HG02943 (cell line): ENCODE measurements at regions not wholly inside any gene's neighbourhood (a gene's known extent, or its start where the extent isn't known, plus 50 kb on each side); places are given as distances from the start of the nearest gene placed in this dataset.

Experiments used
- ATAC-seq: cut with Tn5 transposase; IDR thresholded peaks from one replicate; pipeline ENCODE4 v1.9.1; 2021; ENCODE audit warnings: mild to moderate bottlenecking, low read depth, moderate library complexity; ENCODE audit not compliant: unreplicated experiment

GRCh38 chr1:56321150-56321490 lies 258.2 kb downstream of the PLPP3 start:
- no peak for ATAC-seq

GRCh38 chr1:56320464-56321149 lies 258.8 kb downstream of the PLPP3 start:
- ATAC-seq = no peak

DNA sequence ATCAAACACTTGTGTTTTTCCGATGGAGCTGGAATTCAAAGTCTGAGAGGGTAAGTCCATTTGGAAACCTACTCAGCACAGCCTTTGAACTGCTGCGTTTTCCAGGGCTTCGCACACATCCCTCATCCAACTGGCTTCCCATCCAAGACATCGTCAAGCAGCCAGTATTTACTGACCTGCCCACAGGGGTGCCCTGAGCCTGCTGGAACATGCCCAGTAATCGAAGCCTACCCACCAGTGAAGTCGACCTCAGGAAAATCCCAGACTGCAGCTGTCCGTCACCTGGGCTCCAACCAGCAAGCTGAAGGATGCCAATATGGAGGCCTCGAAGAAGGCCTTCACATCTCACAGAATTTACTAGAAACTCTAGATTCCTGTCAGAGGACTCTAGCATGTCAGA lies 261.6 kb downstream of the PLPP3 start:
- ATAC-seq = no peak

GRCh38 chr1:56315293-56315942 lies 263.9 kb downstream of the PLPP3 start:
- no peak for ATAC-seq

DNA sequence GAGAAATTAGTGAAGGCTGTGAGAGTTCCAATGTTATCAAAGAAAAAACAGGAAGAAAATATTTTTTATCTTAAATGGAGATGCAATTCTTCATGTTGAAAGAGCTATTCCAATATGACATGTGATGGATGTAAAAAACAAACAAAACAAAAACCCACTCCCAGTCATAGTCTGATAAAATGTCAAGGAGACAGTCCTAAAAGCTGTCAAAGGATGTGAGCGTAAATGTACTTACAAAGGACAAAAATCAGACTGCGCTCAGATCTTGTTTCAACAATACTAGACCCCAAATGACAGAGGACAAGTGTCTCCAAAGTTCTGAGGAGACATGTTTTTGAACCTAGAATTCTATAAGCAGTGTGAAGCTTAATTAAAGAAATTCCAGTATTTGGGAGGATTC lies 265.8 kb downstream of the PLPP3 start:
- no peak for ATAC-seq

GRCh38 chr1:56311766-56312165 lies 267.6 kb downstream of the PLPP3 start:
- ATAC-seq = no peak

DNA sequence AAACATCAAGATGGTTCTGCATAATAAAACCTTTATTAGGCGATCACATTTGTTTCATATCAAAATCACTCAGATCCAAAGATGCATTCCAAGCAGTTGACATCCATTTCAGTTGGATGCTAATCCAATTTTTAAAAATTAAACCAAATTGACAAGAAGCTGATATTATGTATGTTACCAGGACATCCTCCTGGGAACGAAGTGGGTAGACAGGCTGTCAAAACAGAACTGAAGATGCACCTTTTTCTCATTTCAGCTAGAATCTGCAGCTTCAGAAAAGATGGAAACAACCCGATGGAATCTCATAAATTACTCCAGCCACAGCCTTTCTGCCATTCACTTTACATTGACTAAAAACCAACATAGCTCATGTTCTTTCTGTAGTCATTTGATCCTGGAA lies 268.4 kb downstream of the PLPP3 start:
- no peak for ATAC-seq

DNA sequence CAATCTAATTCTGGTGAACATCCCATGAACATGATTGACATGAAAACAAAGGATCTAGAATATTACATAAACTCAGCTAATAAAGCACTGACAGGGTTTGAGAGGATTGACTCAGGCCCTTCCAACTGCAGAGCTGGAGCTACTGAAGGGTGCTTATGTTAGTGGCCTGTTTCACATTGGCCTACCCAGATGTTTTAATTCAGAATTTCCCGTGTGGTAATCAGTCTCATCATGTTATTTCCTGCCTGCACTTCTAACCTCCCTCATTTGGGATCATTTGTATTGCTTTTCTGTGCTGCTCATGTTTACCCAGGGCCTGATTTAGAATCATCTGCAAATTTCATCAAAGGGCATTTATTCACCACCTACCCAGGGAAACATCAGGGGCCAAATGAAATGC lies 270.3 kb downstream of the PLPP3 start:
- ATAC-seq = no peak

- ATAC-seq = no peak
Measured at GRCh38 chr1:56304975-56305374, 274.4 kb downstream of the PLPP3 start.

- ATAC-seq = no peak
Measured at GRCh38 chr1:56303805-56304204, 275.6 kb downstream of the PLPP3 start.

DNA sequence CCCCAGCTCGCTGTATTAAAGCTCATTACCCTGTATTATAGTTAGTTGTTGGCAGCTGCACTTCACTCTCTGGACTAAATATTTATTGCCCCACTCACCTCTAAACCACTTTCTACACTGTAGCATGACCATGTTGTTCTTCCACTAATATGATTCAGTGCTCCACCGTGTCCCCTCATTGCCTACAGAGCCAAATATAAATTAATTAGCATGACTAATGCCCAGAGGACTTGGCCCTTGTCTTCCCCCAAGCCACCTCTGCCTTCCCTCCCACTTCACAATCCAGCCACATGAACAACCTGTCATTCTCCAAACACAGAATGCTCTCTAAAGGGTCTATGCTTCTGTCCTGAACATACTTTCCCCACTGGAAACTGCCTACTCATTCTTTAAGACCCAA lies 276.5 kb downstream of the PLPP3 start:
- ATAC-seq = no peak

DNA sequence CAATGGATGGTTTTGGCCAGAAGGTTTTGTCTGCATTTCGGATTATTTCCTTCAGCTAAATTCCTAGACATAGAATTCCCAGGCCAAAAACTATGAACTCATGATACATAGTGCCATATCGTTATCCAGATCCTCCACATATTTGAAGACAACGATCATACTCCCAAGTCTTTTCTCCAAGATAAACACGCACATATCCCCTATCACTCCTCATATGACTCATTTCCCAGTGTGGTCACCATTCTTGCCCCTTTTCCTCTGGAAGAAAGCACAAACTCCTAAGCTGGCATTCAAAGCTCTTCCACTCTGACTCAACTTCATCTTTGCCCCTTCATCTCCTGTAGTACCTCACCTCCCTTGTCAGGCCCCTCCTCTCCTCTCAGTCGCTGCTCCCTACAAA lies 277.6 kb downstream of the PLPP3 start:
- ATAC-seq = no peak

DNA sequence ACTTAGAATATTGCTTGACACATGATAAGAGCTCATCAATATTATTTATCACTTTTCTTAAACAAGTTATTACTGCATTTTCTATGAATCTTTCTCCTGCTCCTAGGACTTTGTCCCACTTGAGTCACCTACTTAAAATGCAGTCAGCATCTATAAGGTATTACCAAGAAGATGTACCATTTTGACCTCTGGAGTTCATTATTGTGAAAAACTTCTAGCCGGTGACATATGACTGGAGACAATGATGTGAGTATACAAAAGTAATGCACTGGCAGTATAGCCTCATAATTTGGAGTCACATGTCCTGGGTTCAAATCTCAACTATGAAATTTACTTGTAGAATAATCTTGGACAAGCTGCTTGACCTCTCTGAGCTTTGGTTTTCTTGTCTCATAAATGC lies 278.5 kb downstream of the PLPP3 start:
- no peak for ATAC-seq

DNA sequence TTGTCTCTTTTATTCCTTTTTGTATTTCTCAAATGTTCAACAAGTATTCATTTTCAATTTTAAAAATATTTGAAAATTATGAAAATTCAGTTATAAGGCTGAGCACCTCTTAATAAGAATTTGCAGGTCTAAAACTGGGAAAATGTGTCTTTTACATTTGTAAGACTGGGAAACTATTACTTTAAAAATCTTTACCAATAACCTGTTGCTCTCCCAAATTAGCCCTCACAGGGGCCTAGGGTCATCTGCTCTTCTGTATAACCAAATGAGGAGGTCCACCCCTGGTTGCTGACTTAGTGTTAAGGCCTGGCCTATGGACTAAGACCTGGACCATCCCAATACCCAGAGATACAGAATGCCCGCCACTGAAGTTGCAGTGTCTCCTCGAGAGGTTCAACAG lies 280.5 kb downstream of the PLPP3 start:
- ATAC-seq = no peak

DNA sequence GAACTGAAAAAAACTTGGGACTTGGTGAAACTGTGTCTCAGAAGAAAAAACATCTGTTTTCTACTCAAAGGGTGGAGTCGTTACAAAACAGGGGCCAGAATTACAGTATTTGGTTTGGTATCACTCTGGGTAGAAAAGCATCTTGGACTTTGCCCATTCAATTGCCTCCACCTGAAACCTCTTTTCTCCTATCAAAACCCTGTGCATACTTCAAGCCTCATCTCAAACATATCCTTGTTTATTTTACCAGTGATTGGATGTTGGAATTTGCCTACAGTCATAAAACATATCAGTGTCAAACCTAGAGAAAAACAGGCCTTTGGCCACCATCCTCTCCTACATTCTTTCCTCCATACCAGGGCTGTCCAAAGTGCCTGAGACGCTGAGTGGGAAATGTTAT lies 281.5 kb downstream of the PLPP3 start:
- ATAC-seq = no peak

DNA sequence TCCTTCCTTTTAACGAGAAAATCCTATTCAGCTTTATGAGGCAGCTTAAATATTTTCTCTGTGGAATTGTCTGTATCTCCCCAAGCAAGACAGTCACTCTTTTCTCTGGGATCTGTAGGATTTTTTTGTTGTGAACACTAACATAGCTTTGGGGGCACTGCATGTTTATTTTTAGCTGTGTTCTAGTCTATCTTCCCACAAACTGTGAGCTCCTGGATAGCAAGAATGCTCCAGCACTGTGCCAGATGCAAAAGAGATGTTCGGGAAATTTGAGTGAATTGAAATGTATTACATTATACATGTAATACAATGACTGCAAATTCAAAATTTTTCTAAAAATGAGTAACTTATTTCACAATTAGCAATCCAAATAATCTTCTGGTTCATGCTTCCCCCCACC lies 282.2 kb downstream of the PLPP3 start:
- ATAC-seq = no peak

DNA sequence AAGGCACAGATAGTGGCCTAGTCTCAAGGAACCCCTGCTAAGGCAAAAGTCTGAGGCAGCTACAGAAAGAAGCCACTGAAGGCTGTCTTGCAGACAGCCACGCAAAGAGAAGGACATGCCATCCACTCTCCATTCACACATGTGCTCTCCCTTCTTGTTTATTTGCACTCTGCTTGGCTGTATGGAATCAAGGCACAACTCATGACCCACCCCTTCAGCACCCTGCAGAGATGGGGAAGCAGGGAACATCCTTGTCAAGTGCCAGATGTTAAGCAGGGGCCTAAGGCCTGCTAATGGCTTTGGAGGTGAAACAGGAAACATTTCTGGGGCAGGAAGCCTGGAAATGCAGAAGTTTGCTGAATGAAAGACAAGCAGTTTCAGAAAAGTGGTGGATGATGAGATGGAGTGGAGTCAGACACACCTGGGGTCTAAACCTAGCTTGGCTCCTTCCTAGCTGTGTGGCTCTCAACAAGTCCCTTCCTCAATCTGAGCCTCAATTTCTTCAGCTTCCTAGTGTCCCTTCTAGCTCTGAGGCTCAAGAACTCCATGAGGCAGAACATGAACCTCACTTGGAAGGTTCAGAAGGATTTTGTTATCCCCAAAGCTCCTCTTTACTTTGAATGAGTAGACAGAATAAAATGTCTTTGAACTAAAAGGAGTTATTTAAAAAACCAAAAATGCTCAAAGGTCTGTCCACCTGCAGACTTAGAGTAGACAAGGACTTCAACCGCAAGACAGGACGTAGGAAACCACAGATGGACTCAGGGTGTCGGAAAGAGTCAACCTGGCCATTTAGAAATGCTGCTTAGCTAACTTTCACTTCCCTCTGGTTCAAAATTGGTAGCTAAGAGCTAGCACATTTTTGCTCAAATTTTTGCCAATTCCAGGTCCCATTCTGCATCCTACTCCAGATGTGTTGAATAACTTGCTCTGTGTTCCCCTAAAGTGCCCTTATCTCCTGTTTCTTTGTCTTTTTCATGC lies 283.1 kb downstream of the PLPP3 start:
- no peak for ATAC-seq

DNA sequence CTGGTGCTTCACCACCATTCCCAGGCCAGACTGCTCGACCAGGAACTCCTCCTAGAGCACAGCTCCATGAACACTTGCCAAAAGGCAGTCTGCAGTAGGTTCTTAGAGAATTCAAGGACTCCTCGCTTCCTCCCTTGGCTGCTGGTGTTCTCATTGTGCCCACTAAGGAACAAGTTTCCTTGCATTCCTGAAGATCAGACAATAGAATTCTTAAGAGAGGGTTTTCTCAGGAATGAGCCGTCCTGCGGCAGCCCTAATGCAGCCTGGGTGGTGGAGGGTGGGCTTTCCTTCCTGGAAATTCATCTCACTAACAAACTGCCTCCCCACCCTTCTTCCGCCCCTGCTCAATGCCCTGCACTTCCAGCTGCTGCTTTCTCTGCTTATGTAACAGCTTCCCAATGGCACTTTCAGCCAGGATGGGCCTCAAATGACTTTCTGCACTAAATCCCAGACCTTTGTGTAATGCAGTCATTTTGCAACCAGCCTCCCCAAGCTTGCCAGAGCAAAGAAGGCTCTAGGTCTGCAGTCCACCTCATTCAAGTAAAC lies 287.9 kb downstream of the PLPP3 start:
- ATAC-seq = no peak

GRCh38 chr1:56289260-56289659 lies 290.1 kb downstream of the PLPP3 start:
- no peak for ATAC-seq

DNA sequence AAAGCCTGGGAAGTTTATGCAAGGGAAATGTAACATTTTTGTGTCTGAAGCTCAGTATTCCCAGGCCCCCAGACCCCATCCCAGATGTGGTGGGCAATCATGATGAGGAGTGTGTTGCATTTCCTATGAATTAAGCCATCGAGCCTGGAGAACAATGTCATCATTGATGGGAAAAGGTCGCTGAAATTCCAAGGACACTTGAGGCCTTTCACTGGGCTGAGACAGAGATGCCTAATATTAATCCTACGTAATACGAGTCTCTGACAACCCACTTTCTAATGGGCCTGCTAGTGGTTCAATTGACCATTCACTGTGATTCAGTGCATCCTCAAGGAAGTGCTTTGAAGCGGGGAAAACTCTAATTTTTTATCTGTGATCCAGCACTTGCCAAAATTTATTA lies 291.6 kb downstream of the PLPP3 start:
- ATAC-seq = no peak

GRCh38 chr1:56286956-56287355 lies 292.4 kb downstream of the PLPP3 start:
- no peak for ATAC-seq
